Duodenal mucosa (tissue), 2 donors: ENCODE measurements at regions not wholly inside any gene's neighbourhood (a gene's known extent, or its start where the extent isn't known, plus 50 kb on each side); places are given as distances from the start of the nearest gene placed in this dataset.

ENCODE experiments used
- H3K27ac ChIP-seq: one replicate; pipeline ENCODE4 v1.7.0; 2013; ENCODE audit warnings: low read depth, low read length
- H3K27me3 ChIP-seq, 2 donors: one replicate each; pipeline ENCODE4 v1.7.0; 2013; ENCODE audit warnings: low read length in 2 of 2, control low read depth in 1 of 2; ENCODE audit not compliant: insufficient read depth in 2 of 2, control insufficient read depth in 1 of 2
- H3K36me3 ChIP-seq, 2 donors: one replicate each; pipeline ENCODE4 v1.7.0; 2013; ENCODE audit warnings: low read length in 2 of 2, control low read depth in 1 of 2; ENCODE audit not compliant: insufficient read depth in 2 of 2, control insufficient read depth in 1 of 2
- H3K4me1 ChIP-seq, 2 donors: one replicate each; pipeline ENCODE4 v1.7.0; 2013; ENCODE audit warnings: low read length in 2 of 2, control low read depth in 1 of 2; ENCODE audit not compliant: insufficient read depth in 2 of 2, control insufficient read depth in 1 of 2
- H3K4me3 ChIP-seq, 2 donors: one replicate each; pipeline ENCODE4 v1.7.0; 2013; ENCODE audit warnings: low read length in 2 of 2, low read depth in 1 of 2
- H3K9ac ChIP-seq, 2 donors: one replicate each; pipeline ENCODE4 v1.7.0; 2013; ENCODE audit warnings: low read length in 2 of 2, low read depth in 1 of 2
- H3K9me3 ChIP-seq, 2 donors: one replicate each; pipeline ENCODE4 v1.7.0; 2013; ENCODE audit warnings: low read length in 2 of 2, control low read depth in 1 of 2; ENCODE audit not compliant: control insufficient read depth in 1 of 2

- H3K36me3 ChIP-seq = no peaks in the 10 kb centered on the region
- H3K9me3 ChIP-seq = no peaks in the 10 kb centered on the region
- H3K27me3 ChIP-seq = no peaks in the 10 kb centered on the region
- H3K9ac ChIP-seq = no peak overlapping the region
- H3K27ac ChIP-seq = no peak overlapping the region
- H3K4me1 ChIP-seq = no peaks in the 10 kb centered on the region
- no peak overlapping the region for H3K4me3 ChIP-seq
Observed at GRCh38 chr7:106788637-106789036, 76.4 kb upstream of the PIK3CG start.

GRCh38 chr7:106791526-106791925 is 73.6 kb upstream of the PIK3CG start:
- Histone ChIP-seq H3K9me3 (no peaks in the 10 kb centered on the region), H3K9ac (no peak overlapping the region), H3K27ac (no peak overlapping the region), H3K36me3 (no peaks in the 10 kb centered on the region), H3K4me1 (no peaks in the 10 kb centered on the region), H3K4me3 (no peak overlapping the region), H3K27me3 (no peaks in the 10 kb centered on the region)

GRCh38 chr7:106792233-106792926 is 72.7 kb upstream of the PIK3CG start:
- H3K27ac ChIP-seq = no peak overlapping the region
- H3K9ac ChIP-seq = no peak overlapping the region
- no peaks in the 10 kb centered on the region for H3K36me3 ChIP-seq
- H3K4me1 ChIP-seq = no peaks in the 10 kb centered on the region
- no peaks in the 10 kb centered on the region for H3K27me3 ChIP-seq
- no peak overlapping the region for H3K4me3 ChIP-seq
- H3K9me3 ChIP-seq = no peaks in the 10 kb centered on the region

GRCh38 chr7:106793015-106793975 is 71.8 kb upstream of the PIK3CG start:
- Histone ChIP-seq H3K9me3 (no peaks in the 10 kb centered on the region), H3K4me3 (no peak overlapping the region), H3K27me3 (no peaks in the 10 kb centered on the region), H3K9ac (no peak overlapping the region), H3K36me3 (no peaks in the 10 kb centered on the region), H3K4me1 (no peaks in the 10 kb centered on the region), H3K27ac (no peak overlapping the region)

GRCh38 chr7:106794276-106795083 is 70.6 kb upstream of the PIK3CG start:
- Histone ChIP-seq H3K36me3 (no peaks in the 10 kb centered on the region), H3K9ac (no peak overlapping the region)

GRCh38 chr7:106795084-106795876 is 69.8 kb upstream of the PIK3CG start:
- H3K9me3 ChIP-seq = no peaks in the 10 kb centered on the region
- no peak overlapping the region for H3K9ac ChIP-seq
- no peak overlapping the region for H3K4me3 ChIP-seq
- H3K36me3 ChIP-seq = no peaks in the 10 kb centered on the region
- no peaks in the 10 kb centered on the region for H3K27me3 ChIP-seq
- no peaks in the 10 kb centered on the region for H3K4me1 ChIP-seq
- H3K27ac ChIP-seq = no peak overlapping the region

More at GRCh38 chr7:106794276-106795083, 70.6 kb upstream of the PIK3CG start:
- Histone ChIP-seq H3K4me1 (no peaks in the 10 kb centered on the region), H3K9me3 (no peaks in the 10 kb centered on the region), H3K27ac (no peak overlapping the region), H3K4me3 (no peak overlapping the region), H3K27me3 (no peaks in the 10 kb centered on the region)

GRCh38 chr7:106795877-106796231 is 69.2 kb upstream of the PIK3CG start:
- Histone ChIP-seq H3K9ac (no peak overlapping the region), H3K9me3 (no peaks in the 10 kb centered on the region), H3K27me3 (no peaks in the 10 kb centered on the region), H3K4me3 (no peak overlapping the region), H3K27ac (no peak overlapping the region), H3K4me1 (no peaks in the 10 kb centered on the region), H3K36me3 (no peaks in the 10 kb centered on the region)

- no peaks in the 10 kb centered on the region for H3K36me3 ChIP-seq
Observed at GRCh38 chr7:106797937-106798336, 67.1 kb upstream of the PIK3CG start.

GRCh38 chr7:106802589-106802988 is 62.5 kb upstream of the PIK3CG start:
- Histone ChIP-seq H3K4me3 (no peak overlapping the region), H3K4me1 (no peaks in the 10 kb centered on the region)

More at GRCh38 chr7:106797937-106798336, 67.1 kb upstream of the PIK3CG start:
- Histone ChIP-seq H3K4me1 (no peaks in the 10 kb centered on the region), H3K27ac (no peak overlapping the region), H3K27me3 (no peaks in the 10 kb centered on the region), H3K4me3 (no peak overlapping the region), H3K9me3 (no peaks in the 10 kb centered on the region), H3K9ac (no peak overlapping the region)

More at GRCh38 chr7:106802589-106802988, 62.5 kb upstream of the PIK3CG start:
- H3K27ac ChIP-seq = no peak overlapping the region
- H3K36me3 ChIP-seq = no peaks in the 10 kb centered on the region
- no peak overlapping the region for H3K9ac ChIP-seq
- no peaks in the 10 kb centered on the region for H3K9me3 ChIP-seq
- H3K27me3 ChIP-seq = no peaks in the 10 kb centered on the region
